ENCODE measurements at regions not wholly inside any gene's neighbourhood (a gene's known extent, or its start where the extent isn't known, plus 50 kb on each side); places are given as distances from the start of the nearest gene placed in this dataset.
"Not testable (repeated sequence)": the region's sequence is repeated elsewhere in the genome, so short reads cannot be mapped to it uniquely, and the experiment has no call there.

GRCh38 chr6:144566868-144567615, 281.9 kb downstream of the UTRN start:
- DNase-seq (ENCODE audit: low read depth in 3 of 3, low spot score in 2 of 3), result no peak

- no peak for DNase-seq (ENCODE audit: low read depth in 3 of 3, low spot score in 2 of 3)
Observed at GRCh38 chr6:144568241-144568640, 283.1 kb downstream of the UTRN start.

GRCh38 chr6:144572541-144572940, 287.4 kb downstream of the UTRN start:
- not testable (repeated sequence) for DNase-seq (ENCODE audit: low read depth in 3 of 3, low spot score in 2 of 3)

DNA sequence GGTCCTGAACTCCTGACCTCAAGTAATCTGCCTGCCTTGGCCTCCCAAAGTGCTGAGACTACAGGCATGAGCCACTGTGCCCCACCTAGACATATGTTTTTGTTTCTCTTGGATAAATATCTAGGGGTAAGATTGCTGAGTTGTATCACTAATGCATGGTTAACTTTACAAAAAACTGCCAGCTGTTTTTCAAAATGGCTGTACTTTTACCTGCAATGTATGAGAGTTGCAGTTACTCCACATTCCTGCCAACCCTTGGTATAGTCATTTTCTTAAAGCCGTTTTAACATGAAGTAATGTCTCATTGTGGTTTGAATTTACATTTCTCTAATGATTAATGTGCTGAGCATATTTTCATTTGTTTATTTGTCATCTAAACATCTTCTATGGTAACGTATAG, 289.7 kb downstream of the UTRN start:
- no peak for DNase-seq (ENCODE audit: low read depth in 3 of 3, low spot score in 2 of 3)

DNA sequence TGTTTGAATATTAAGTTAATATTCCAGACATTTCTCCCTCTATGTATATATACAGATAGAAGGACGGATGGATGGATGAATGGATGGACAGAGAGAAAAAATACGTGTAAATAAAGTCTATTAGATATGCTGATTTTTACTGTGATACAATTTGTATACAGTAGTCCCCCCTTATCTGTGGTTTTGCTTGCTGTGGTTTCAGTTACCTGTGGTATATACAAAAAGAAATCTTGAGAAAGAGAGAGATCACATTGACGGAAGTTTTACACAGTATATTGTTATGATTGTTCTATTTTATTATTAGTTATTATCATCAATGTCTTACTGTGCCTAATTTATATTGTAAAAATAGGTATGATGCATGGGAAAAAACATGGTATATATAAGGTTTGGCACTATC, 290.2 kb downstream of the UTRN start:
- DNase-seq (ENCODE audit: low read depth in 3 of 3, low spot score in 2 of 3), result no peak

DNA sequence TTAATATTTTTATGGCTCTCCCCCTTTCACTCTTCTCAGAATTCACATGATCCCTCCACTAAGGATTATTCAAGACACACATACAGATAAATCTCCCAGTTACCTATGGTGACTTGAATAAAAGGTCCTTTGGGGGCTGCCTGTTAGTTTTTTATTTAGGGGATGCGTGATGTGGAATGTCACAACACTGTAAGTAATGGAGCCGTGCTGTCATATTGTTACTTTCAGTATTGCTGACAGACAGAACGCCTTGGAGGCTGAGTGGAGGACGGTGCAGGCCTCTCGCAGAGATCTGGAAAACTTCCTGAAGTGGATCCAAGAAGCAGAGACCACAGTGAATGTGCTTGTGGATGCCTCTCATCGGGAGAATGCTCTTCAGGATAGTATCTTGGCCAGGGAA, 291.7 kb downstream of the UTRN start:
- DNase-seq (ENCODE audit: low read depth in 3 of 3, low spot score in 2 of 3), result no peak

DNA sequence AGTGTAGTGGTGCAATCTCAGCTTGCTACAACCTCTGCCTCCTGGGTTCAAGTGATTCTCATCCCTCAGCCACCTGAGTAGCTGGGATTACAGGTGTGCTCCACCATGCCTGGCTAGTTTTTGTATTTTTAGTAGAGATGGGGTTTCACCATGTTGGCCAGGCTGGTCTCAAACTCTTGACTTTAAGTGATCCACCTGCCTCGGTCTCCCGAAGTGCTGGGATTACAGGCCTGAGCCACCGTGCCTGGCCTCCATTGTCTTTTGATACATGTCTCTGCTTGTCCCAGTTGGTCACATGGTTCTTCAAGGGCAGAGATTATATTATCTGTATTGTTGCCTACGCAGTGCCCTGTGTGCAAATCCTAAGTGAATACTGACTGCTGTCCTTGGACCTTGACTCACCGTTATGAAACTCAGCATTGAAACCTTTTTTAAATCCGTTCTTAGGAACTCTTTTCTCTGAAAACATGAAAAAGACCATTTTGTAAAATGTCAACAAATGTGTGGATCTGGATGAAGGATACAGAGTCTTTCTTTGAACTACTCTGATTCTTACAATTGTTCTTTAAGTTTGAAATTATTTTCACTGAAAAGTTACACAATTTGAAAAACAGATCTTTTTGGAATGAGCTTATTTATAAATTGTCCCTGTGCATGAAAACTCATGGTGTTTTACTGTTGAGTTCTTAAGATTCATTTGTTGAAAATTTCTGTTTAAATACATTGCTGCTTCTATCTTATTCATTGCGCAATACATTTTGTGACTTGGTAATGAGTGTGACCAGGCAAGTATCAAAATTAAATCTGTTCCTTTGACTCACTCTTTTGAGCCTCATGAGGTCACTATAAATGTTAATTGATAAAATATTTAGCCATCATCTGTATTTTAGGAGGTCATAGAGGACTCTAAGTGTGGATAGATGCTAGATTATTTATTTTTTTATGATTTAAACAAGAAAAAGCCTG, 293.5 kb downstream of the UTRN start:
- DNase-seq (ENCODE audit: low read depth in 3 of 3, low spot score in 2 of 3), result no peak

DNA sequence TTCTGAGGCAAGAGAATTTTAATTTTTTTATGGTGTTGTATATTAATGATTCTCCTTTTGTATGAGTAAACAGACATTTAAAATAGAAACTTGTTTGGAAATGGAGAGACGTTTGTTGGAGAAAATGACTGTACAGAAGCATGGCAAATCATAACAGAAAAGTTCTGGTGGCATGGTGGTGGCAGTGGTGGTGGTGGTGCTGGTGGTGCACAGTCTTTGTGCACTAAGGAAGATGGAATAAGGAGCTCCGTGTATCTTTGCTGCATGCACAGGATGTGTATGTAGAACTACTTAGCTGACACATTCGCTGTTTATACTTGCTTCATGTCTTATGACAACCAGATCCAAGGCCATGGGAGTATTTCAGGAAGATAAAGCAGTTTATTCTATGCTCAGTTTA, 294.9 kb downstream of the UTRN start:
- no peak for DNase-seq (ENCODE audit: low read depth in 3 of 3, low spot score in 2 of 3)

- DNase-seq (ENCODE audit: low read depth in 3 of 3, low spot score in 2 of 3), result no peak
Observed at GRCh38 chr6:144580771-144581170, 295.6 kb downstream of the UTRN start.

GRCh38 chr6:144581812-144582537, 296.8 kb downstream of the UTRN start:
- no peak for DNase-seq (ENCODE audit: low read depth in 3 of 3, low spot score in 2 of 3)

DNA sequence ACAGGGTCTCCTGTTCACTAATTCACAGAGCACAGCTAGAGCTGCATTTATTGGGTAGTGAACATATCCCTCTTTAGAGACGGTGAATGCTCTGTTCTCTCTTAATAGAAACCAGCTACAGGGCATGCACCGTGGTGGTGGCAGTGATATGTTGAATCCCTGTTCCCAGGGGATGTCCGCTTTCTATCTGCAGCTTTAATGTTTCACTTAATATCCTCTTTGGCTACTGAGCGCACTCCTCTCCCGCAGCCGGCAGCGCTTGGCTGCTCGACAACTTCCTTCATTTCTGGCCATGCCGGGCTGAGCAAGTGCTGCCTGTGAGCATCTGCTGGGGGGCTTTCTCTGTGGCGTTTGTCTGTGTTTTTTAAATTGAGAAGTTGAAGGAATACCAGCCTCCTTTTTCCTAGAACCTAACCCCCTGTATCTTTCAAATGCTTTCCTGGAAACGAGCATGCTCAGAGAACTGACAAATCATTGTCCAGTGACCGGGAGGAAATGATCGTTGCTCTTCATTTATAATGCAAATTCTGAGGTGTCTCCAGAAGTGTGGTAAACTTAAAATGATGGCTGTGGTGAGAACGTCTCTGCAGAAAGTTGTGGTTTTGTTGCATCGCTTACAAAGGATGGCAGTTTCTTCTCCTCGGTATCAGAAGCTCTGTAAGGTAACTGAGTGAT, 297.9 kb downstream of the UTRN start:
- peak in 1 of 3 donors; percentile 15 for DNase-seq (ENCODE audit: low read depth in 3 of 3, low spot score in 2 of 3)

- no peak for DNase-seq (ENCODE audit: low read depth in 3 of 3, low spot score in 2 of 3)
Observed at GRCh38 chr6:144583614-144583954, 298.4 kb downstream of the UTRN start.

- DNase-seq (ENCODE audit: low read depth in 3 of 3, low spot score in 2 of 3), result peak in 1 of 3 donors; percentile 30
Observed at GRCh38 chr6:144585217-144585814, 300.2 kb downstream of the UTRN start.

DNA sequence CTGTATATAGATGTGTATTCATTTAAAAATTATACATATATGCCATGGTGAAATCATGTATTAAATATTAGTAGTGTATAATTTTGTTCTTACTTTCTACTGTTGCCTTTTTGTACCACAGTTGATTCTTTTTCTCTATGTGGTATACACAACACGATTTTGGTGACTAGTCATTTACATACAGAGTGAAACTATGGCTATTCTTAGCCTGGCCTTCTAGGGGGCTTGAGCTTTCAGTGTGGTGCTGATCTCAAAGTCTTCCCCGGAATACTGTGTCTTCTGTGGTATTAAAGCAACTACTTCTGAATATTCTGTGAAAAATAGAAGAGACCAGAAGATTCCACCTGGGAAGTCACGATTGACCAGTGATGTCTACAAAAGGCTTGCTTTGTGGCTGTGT, 301.9 kb downstream of the UTRN start:
- no peak for DNase-seq (ENCODE audit: low read depth in 3 of 3, low spot score in 2 of 3)

DNA sequence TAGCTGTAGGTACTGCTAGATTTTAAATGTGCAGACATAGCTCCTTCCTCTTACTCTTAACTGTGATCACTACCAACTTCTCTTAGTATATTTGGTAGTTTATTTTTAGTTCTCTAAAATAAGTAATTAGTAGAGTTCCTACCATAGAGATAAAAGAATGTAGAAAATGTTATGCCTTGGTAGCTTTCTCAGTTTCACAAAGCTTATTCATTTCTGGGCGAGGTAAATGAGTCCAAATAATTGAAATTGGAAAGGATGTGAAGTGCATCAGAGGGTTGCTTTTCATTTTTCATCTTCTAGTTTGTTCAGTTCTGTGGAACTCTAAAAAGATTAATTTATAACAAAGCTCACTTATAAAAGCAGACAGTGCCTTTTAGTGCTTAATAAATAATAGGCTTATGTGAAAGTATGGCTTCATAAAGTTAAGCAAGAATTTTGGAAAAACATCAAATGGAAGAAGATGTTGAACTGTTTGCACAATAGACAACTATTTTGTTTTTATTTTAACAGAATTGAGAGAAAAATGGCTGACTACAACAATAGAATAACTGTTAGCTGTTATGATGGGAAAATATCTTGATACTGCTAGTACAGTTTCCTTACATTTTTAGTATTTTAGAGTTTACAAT, 303.7 kb downstream of the UTRN start:
- DNase-seq (ENCODE audit: low read depth in 3 of 3, low spot score in 2 of 3), result no peak

DNA sequence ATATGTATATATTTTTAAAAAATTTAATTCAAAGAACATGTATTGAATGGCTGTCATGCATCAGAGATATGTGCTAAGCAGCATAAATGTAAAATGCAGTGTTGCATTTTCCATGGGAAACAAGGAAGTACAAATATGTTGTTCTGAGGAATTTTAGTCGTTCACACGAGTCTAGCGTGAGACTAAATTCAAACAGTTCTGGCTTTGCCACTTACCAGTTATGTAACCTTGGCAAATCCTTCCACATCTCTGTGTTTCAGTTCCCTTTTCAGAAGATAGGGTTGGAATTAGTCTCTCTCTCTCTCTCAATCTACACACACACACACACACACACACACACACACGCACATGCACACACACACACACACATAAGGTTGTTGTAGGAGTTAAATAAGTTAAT, 305.4 kb downstream of the UTRN start:
- no peak for DNase-seq (ENCODE audit: low read depth in 3 of 3, low spot score in 2 of 3)

GRCh38 chr6:144593392-144593791, 308.3 kb downstream of the UTRN start:
- DNase-seq (ENCODE audit: low read depth in 3 of 3, low spot score in 2 of 3), result no peak

GRCh38 chr6:144594585-144594984, 309.4 kb downstream of the UTRN start:
- no peak for DNase-seq (ENCODE audit: low read depth in 3 of 3, low spot score in 2 of 3)

DNA sequence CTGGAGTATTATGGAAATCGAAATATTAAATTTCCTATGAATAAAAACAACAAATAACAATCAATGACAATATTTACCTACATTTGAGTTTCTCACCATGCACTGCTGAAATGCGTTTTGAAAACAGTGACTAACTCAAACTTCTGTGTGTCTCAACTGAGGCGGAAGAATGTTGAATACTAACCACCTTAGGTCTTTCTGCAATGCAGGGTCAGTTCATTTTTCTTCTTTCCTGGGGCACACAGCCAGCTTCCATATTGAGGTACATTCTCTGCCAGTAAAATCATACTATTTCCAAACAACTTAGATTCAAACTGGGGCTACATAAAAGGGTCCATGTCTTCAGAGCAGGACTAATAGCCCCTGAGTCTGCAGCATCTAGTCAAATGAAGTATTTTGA, 310.1 kb downstream of the UTRN start:
- no peak for DNase-seq (ENCODE audit: low read depth in 3 of 3, low spot score in 2 of 3)

GRCh38 chr6:144597511-144597910, 312.4 kb downstream of the UTRN start:
- no peak for DNase-seq (ENCODE audit: low read depth in 3 of 3, low spot score in 2 of 3)
